Panc1 (cell line): ENCODE measurements at regions not wholly inside any gene's neighbourhood (a gene's known extent, or its start where the extent isn't known, plus 50 kb on each side); places are given as distances from the start of the nearest gene placed in this dataset.

Experiments used
- ATAC-seq: fragments of 200-7000 bp; cut with Tn5 transposase; 2 replicates; pipeline ENCODE4 v1.9.1; 2020; ENCODE audit warnings: mild to moderate bottlenecking, moderate library complexity
- BruUV-seq: library from RNA; stranded (reverse); fragments of 400-500 nt; replicated peaks from 2 replicates; lab custom pipeline; 2021; lab: Mats Ljungman, UMichigan
- CTCF ChIA-PET: fragments of 300-600 bp; sonication (Branson Sonifier 250); formaldehyde crosslinking; loops from one replicate; lab custom pipeline; 2022; ENCODE audit warnings: antibody characterized with exemption; lab: Charles Lee
- POLR2A ChIA-PET: fragments of 300-600 bp; sonication (Branson Sonifier 250); formaldehyde crosslinking; loops from one replicate; lab custom pipeline; 2022; ENCODE audit warnings: antibody characterized with exemption; lab: Charles Lee
- DNase-seq: peaks from one replicate; pipeline ENCODE4 v3.0.0-alpha.2; 2010; ENCODE audit warnings: low read depth, low spot score
- H3K27ac ChIP-seq: 2 replicates; pipeline ENCODE4 v1.5.1; 2011; ENCODE audit warnings: mild to moderate bottlenecking, low read length, inconsistent platforms
- H3K27me3 ChIP-seq: fragments of 200-500 bp; sonication (Bioruptor generic); 2 replicates; pipeline ENCODE4 v1.6.0; 2014; ENCODE audit warnings: low read length, inconsistent platforms; ENCODE audit not compliant: control insufficient read depth, insufficient read depth
- H3K36me3 ChIP-seq: fragments of 200-500 bp; sonication (Bioruptor generic); 2 replicates; pipeline ENCODE4 v1.5.1; 2014; ENCODE audit warnings: inconsistent platforms, mild to moderate bottlenecking, low read length, moderate library complexity; ENCODE audit not compliant: control insufficient read depth, insufficient read depth
- H3K4me1 ChIP-seq: 2 replicates; pipeline ENCODE4 v1.5.1; 2011; ENCODE audit warnings: inconsistent platforms, mild to moderate bottlenecking, low read length, moderate library complexity; ENCODE audit not compliant: control insufficient read depth, insufficient read depth
- H3K4me3 ChIP-seq, 2 experiments: 2 replicates each; pipeline ENCODE4 v1.5.1; 2011 to 2012; ENCODE audit warnings: low read depth in 2 of 2, low read length in 2 of 2, mild to moderate bottlenecking in 2 of 2, inconsistent platforms in 1 of 2, moderate library complexity in 1 of 2
- H3K9me3 ChIP-seq: fragments of 200-500 bp; sonication (Bioruptor generic); 2 replicates; pipeline ENCODE4 v1.5.1; 2014; ENCODE audit warnings: low read depth, mild to moderate bottlenecking, inconsistent platforms, low read length, moderate library complexity; ENCODE audit not compliant: control insufficient read depth, insufficient read depth
- POLR2AphosphoS5 ChIP-seq: IDR thresholded peaks from 2 replicates; pipeline ENCODE4 v1.6.1; 2012; ENCODE audit warnings: mild to moderate bottlenecking, low read depth, low read length, moderate library complexity
- SIN3A ChIP-seq: IDR thresholded peaks from 2 replicates; pipeline ENCODE4 v1.6.1; 2012; ENCODE audit warnings: low read depth, mild to moderate bottlenecking, low read length, moderate library complexity, borderline replicate concordance; ENCODE audit not compliant: insufficient read depth
- TCF7L2 ChIP-seq: IDR thresholded peaks from 2 replicates; pipeline ENCODE4 v1.6.1; 2011; ENCODE audit warnings: mild to moderate bottlenecking, low read depth, low read length, inconsistent platforms
- in situ Hi-C: cut with HindIII; loops from 2 replicates; pipeline ENCODE4 v1.10.0; 2016; ENCODE audit warnings: low sequenced_read_pairs, low pct_unique_long_range_greater_than_20kb
- intact Hi-C: fragments of 100-400 bp; cut with micrococcal nuclease; formaldehyde crosslinking; loops from one replicate; pipeline ENCODE4 v1.10.0; 2022; ENCODE audit not compliant: unreplicated experiment
- TF ChIP-seq, protein P1 (sequence below), 2 experiments: IDR thresholded peaks; 2 replicates each; pipeline ENCODE4 v1.6.1; 2011 to 2012; ENCODE audit warnings: low read depth in 2 of 2, control low read depth in 1 of 2, low read length in 1 of 2, mild to moderate bottlenecking in 1 of 2, moderate library complexity in 1 of 2; ENCODE audit not compliant: insufficient read depth in 1 of 2
- TF ChIP-seq, protein P2 (sequence below): fragments of 450-650 bp; IDR thresholded peaks from 2 replicates; pipeline ENCODE4 v1.5.1; 2017; ENCODE audit warnings: mild to moderate bottlenecking

DNA sequence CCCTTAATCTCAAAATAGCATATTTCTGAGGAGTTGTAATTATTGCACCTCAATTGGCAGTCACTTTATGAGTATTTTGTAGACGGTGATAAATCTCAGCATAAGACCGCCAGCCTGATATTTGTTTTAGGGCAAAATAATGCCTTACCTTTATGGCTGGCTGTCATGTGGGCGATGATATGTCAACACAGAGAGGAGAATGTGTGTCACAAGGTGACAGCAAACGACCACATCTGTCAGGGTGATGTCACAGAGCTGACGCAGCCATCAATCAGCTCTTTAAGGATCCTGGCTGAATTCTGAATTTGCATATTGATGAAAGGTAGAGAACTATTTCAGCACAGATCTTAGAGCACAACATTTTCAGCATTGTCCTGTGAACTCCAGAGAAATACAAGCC lies 209.7 kb downstream of the CEP135 start:
- DNase-seq (no peak), ATAC-seq (no peak)
- Histone ChIP-seq H3K4me1 (no peaks in the 10 kb centered on the region), H3K4me3 (no peak overlapping the region), H3K9me3 (no peaks in the 10 kb centered on the region), H3K36me3 (no peaks in the 10 kb centered on the region), H3K27me3 (no peaks in the 10 kb centered on the region), H3K27ac (no peak overlapping the region)
- ChIA-PET POLR2A (no interaction called here), CTCF (no interaction called here)
- TF ChIP-seq TCF7L2, result no peak
- no peak for TF ChIP-seq POLR2AphosphoS5
- TF ChIP-seq, protein P1, sequence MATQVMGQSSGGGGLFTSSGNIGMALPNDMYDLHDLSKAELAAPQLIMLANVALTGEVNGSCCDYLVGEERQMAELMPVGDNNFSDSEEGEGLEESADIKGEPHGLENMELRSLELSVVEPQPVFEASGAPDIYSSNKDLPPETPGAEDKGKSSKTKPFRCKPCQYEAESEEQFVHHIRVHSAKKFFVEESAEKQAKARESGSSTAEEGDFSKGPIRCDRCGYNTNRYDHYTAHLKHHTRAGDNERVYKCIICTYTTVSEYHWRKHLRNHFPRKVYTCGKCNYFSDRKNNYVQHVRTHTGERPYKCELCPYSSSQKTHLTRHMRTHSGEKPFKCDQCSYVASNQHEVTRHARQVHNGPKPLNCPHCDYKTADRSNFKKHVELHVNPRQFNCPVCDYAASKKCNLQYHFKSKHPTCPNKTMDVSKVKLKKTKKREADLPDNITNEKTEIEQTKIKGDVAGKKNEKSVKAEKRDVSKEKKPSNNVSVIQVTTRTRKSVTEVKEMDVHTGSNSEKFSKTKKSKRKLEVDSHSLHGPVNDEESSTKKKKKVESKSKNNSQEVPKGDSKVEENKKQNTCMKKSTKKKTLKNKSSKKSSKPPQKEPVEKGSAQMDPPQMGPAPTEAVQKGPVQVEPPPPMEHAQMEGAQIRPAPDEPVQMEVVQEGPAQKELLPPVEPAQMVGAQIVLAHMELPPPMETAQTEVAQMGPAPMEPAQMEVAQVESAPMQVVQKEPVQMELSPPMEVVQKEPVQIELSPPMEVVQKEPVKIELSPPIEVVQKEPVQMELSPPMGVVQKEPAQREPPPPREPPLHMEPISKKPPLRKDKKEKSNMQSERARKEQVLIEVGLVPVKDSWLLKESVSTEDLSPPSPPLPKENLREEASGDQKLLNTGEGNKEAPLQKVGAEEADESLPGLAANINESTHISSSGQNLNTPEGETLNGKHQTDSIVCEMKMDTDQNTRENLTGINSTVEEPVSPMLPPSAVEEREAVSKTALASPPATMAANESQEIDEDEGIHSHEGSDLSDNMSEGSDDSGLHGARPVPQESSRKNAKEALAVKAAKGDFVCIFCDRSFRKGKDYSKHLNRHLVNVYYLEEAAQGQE (IDR thresholded peaks at IDR 0.05; ENCODE audit: insufficient read depth in 1 of 2, low read depth in 2 of 2, low read length in 1 of 2), result no peak
- intact Hi-C loops, result no loop called here
- BruUV-seq, result no TSS peak
- in situ Hi-C loops, result no loop called here

DNA sequence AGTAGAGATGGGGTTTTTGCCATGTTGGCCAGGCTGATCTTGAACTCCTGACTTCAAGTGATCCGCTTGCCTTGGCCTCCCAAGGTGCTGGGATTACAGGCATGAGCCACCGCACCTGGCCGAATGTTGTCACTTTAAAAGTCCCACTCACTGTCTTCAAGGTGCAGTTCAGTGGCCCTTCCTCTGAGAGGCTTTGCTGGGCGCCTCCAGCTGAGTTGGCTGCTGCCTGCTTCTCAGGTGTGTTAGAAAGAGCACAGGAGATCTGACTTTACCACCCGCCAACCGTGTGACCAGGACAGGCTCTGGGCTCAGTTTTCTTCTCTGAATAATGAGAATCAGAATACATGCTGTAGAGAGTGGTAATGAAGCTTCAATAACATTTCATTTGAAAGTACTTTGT lies 207.4 kb downstream of the CEP135 start:
- Histone ChIP-seq H3K27me3 (no peaks in the 10 kb centered on the region), H3K4me1 (no peaks in the 10 kb centered on the region), H3K9me3 (no peaks in the 10 kb centered on the region), H3K27ac (no peak overlapping the region), H3K4me3 (no peak overlapping the region), H3K36me3 (no peaks in the 10 kb centered on the region)
- POLR2A ChIA-PET, result no interaction called here
- in situ Hi-C loops, result no loop called here
- intact Hi-C loops, result no loop called here
- no TSS peak for BruUV-seq
- CTCF ChIA-PET, result no interaction called here
- TF ChIP-seq TCF7L2, result no peak
- TF ChIP-seq SIN3A, result no peak
- TF ChIP-seq, protein P2, sequence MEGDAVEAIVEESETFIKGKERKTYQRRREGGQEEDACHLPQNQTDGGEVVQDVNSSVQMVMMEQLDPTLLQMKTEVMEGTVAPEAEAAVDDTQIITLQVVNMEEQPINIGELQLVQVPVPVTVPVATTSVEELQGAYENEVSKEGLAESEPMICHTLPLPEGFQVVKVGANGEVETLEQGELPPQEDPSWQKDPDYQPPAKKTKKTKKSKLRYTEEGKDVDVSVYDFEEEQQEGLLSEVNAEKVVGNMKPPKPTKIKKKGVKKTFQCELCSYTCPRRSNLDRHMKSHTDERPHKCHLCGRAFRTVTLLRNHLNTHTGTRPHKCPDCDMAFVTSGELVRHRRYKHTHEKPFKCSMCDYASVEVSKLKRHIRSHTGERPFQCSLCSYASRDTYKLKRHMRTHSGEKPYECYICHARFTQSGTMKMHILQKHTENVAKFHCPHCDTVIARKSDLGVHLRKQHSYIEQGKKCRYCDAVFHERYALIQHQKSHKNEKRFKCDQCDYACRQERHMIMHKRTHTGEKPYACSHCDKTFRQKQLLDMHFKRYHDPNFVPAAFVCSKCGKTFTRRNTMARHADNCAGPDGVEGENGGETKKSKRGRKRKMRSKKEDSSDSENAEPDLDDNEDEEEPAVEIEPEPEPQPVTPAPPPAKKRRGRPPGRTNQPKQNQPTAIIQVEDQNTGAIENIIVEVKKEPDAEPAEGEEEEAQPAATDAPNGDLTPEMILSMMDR, result no peak
- TF ChIP-seq, protein P1 (IDR thresholded peaks at IDR 0.05; ENCODE audit: insufficient read depth in 1 of 2, low read depth in 2 of 2, low read length in 1 of 2), result no peak
- TF ChIP-seq POLR2AphosphoS5, result no peak
- DNase-seq (no peak), ATAC-seq (no peak)
